Stimulated activated naive CD8-positive, alpha-beta T cell treated with anti-CD3 and anti-CD28 coated beads, Interleukin-15, Interleukin-2, amounts not matched to agents 100 ng/mL and 50 ng/mL, for 24 hours (primary cell): ENCODE measurements at regions not wholly inside any gene's neighbourhood (a gene's known extent, or its start where the extent isn't known, plus 50 kb on each side); places are given as distances from the start of the nearest gene placed in this dataset.

Experiments used
- H3K27ac Mint-ChIP-seq: one replicate; pipeline ENCODE4 v1.8.0; 2021; ENCODE audit warnings: mild to moderate bottlenecking, mixed read lengths
- H3K27me3 Mint-ChIP-seq: one replicate; pipeline ENCODE4 v1.8.0; 2021; ENCODE audit warnings: mixed read lengths
- H3K36me3 Mint-ChIP-seq: one replicate; pipeline ENCODE4 v1.8.0; 2021; ENCODE audit warnings: low read depth, mixed read lengths
- H3K4me1 Mint-ChIP-seq: one replicate; pipeline ENCODE4 v1.8.0; 2021; ENCODE audit warnings: low read depth, mixed read lengths
- H3K4me3 Mint-ChIP-seq: one replicate; pipeline ENCODE4 v1.8.0; 2021; ENCODE audit warnings: mild to moderate bottlenecking, mixed read lengths
- H3K9me3 Mint-ChIP-seq: one replicate; pipeline ENCODE4 v1.8.0; 2021; ENCODE audit warnings: mixed read lengths

DNA sequence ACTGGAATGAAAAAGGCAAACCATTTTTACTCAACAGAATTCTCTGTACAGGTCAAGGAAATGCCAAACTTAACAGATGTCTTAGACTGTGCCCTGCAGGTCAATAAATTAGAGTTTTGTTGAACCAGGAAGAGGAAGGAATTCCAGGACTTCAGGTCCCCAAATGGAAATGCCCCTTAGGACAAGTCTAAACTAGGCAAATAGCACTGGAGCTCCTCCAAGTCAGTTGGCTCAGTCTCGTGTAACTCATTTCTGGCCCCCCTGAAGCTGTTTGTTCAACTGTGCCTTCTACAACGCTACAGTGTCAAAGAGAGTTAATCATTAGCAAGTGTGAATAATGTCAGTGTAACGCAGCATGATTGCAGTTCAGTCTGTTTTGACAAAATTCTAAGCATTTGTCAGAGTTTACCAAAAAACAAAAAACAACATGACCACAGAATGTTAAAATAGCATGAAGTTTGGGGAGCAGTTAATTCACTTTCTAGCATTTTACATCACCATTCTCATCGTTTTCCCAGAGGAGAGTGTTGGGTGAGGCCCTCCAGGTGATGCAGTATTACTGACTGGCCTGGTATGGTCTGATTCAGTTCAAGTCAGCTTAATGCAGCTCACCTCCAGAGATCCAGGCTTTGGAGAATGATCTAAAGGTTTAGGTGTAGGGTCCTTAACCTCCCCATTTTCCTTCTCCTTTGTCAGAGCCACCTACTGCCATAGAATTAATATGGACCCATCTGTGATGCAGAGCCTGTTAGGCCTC is 108.1 kb downstream of the AQP4 start:
- Mint-ChIP-seq H3K9me3 (no peaks in the 10 kb centered on the region), H3K4me3 (no peak overlapping the region), H3K27ac (no peak overlapping the region), H3K4me1 (no peaks in the 10 kb centered on the region), H3K27me3 (no peaks in the 10 kb centered on the region), H3K36me3 (no peaks in the 10 kb centered on the region)

- Mint-ChIP-seq H3K27ac (no peak overlapping the region), H3K4me1 (no peaks in the 10 kb centered on the region), H3K4me3 (no peak overlapping the region), H3K27me3 (no peaks in the 10 kb centered on the region), H3K9me3 (peaks cover 2% of the 10 kb centered on the region), H3K36me3 (no peaks in the 10 kb centered on the region)
These were observed 109.0 kb downstream of the AQP4 start for GRCh38 chr18:26756556-26756955.

GRCh38 chr18:26746826-26747475 is 118.6 kb downstream of the AQP4 start:
- Mint-ChIP-seq H3K4me1 (no peaks in the 10 kb centered on the region), H3K27ac (no peak overlapping the region), H3K4me3 (no peak overlapping the region), H3K36me3 (no peaks in the 10 kb centered on the region), H3K27me3 (no peaks in the 10 kb centered on the region), H3K9me3 (peaks cover 2% of the 10 kb centered on the region)

GRCh38 chr18:26746398-26746797 is 119.1 kb downstream of the AQP4 start:
- Mint-ChIP-seq H3K27me3 (no peaks in the 10 kb centered on the region), H3K4me1 (no peaks in the 10 kb centered on the region), H3K4me3 (no peak overlapping the region), H3K36me3 (no peaks in the 10 kb centered on the region), H3K9me3 (no peaks in the 10 kb centered on the region), H3K27ac (no peak overlapping the region)

DNA sequence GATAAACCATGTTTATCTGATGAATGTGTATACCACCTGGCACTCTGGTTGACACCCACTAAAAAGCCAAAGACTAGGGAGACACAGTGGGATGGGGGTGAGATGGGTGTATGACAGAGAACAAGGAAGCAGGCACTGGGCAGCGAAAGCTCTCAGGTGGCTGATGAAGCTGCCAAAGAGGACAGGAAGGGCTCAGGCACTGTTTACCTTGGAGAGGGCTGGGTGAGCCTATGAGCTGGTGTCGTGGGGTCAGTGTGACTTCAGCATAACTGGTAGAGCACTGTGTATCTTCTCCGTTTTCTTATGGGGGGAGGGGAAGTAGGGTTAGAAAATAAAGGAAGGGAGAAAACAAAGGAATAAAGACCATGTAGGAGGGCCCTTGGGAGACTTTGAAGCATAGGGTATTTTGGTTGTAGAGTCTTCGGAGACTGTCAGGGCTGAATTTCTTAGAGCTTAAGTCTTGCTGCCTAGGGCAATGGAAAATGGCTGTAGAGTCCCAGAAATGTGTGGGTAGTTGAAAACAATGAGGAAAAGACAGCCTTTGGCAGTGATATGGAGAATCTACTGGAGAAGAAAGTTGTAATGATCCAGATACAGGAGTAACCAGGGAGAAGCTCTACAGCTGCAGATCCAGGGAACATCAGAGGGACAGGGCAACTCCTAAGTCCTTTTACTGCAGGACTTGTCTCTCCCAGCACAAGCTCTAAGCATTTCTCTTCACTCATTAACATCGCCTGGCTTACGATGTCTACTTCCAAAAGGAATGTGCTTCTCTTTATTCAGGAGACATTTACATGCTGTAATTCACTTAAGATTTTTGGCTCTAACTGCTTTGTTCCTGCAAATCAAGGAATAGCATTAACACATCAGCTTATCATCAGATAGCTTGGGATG is 120.0 kb downstream of the AQP4 start:
- Mint-ChIP-seq H3K4me3 (no peak overlapping the region), H3K4me1 (no peaks in the 10 kb centered on the region), H3K9me3 (no peaks in the 10 kb centered on the region), H3K36me3 (no peaks in the 10 kb centered on the region), H3K27ac (no peak overlapping the region), H3K27me3 (no peaks in the 10 kb centered on the region)

- no peaks in the 10 kb centered on the region for H3K9me3 Mint-ChIP-seq
- no peaks in the 10 kb centered on the region for H3K4me1 Mint-ChIP-seq
- H3K36me3 Mint-ChIP-seq: no peaks in the 10 kb centered on the region
- H3K27ac Mint-ChIP-seq: no peak overlapping the region
- no peak overlapping the region for H3K4me3 Mint-ChIP-seq
- H3K27me3 Mint-ChIP-seq: no peaks in the 10 kb centered on the region
These were observed 123.7 kb downstream of the AQP4 start for GRCh38 chr18:26741758-26742157.

DNA sequence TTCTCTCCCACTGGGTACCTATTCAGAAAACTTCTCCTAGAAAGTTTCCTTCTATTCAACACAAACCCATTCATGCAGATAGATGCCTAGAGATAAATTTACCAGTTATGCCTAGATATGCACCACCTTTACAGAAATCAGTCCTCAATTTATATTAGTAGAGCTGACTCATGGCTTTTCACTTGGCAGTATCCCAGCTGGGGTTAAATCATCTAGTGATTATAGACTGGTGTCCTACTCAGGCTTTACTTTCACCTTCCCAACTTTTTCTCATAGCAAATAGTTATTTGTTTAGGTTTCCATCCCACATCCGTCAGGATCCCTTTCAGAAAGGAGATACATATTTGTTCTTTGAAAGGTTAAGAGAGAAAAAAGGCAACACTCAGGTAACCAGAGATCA is 124.5 kb downstream of the AQP4 start:
- H3K4me1 Mint-ChIP-seq: no peaks in the 10 kb centered on the region
- no peaks in the 10 kb centered on the region for H3K36me3 Mint-ChIP-seq
- H3K9me3 Mint-ChIP-seq: no peaks in the 10 kb centered on the region
- no peaks in the 10 kb centered on the region for H3K27me3 Mint-ChIP-seq
- H3K4me3 Mint-ChIP-seq: no peak overlapping the region
- no peak overlapping the region for H3K27ac Mint-ChIP-seq

DNA sequence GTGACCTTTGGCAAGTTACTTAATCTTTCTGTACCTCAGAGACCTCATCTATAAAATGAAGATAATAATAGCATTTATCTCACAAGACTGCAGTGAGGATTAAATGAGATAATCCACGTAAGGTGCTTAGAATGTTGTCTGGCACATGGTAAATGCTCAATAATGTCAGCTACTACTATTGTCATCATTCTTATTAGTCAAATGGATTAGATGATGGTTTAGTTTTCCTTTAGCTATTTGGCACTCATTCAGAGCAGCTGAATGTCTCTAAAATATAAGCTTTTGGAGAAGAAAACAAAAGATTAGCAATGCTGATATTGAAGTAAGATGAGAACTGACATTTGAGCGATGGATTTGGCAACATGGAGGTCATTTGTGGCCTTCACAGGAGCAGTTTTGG is 125.1 kb downstream of the AQP4 start:
- H3K4me1 Mint-ChIP-seq: no peaks in the 10 kb centered on the region
- no peak overlapping the region for H3K27ac Mint-ChIP-seq
- H3K4me3 Mint-ChIP-seq: no peak overlapping the region
- no peaks in the 10 kb centered on the region for H3K36me3 Mint-ChIP-seq
- H3K27me3 Mint-ChIP-seq: no peaks in the 10 kb centered on the region
- no peaks in the 10 kb centered on the region for H3K9me3 Mint-ChIP-seq

- H3K9me3 Mint-ChIP-seq: no peaks in the 10 kb centered on the region
- H3K27ac Mint-ChIP-seq: no peak overlapping the region
- no peak overlapping the region for H3K4me3 Mint-ChIP-seq
- no peaks in the 10 kb centered on the region for H3K27me3 Mint-ChIP-seq
- no peaks in the 10 kb centered on the region for H3K36me3 Mint-ChIP-seq
- no peaks in the 10 kb centered on the region for H3K4me1 Mint-ChIP-seq
These were observed 126.8 kb downstream of the AQP4 start for GRCh38 chr18:26738706-26739105.

GRCh38 chr18:26736301-26736700 is 129.2 kb downstream of the AQP4 start:
- Mint-ChIP-seq H3K27me3 (no peaks in the 10 kb centered on the region), H3K4me3 (no peak overlapping the region), H3K27ac (no peak overlapping the region), H3K36me3 (no peaks in the 10 kb centered on the region), H3K9me3 (no peaks in the 10 kb centered on the region), H3K4me1 (no peaks in the 10 kb centered on the region)

DNA sequence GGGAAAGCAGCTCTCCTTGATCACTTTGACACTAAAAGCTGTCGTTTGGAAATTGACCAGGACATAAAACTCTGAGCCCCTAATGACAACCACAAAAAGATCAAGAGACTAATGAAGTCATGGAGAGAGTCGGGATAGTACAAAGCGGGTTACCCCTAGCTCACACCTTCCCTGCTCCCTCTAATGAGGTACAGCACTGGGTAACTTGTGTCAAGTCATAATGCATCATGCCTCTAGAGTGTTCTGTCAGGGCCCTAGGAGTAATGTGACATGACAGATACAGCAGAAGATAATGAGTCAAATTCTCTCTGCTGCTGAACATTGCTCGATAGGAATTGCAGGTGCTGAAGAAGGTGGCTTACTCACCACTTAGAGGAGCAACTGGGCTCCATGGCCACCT is 130.7 kb downstream of the AQP4 start:
- H3K36me3 Mint-ChIP-seq: no peaks in the 10 kb centered on the region
- H3K27me3 Mint-ChIP-seq: no peaks in the 10 kb centered on the region
- no peaks in the 10 kb centered on the region for H3K4me1 Mint-ChIP-seq
- H3K4me3 Mint-ChIP-seq: no peak overlapping the region
- H3K27ac Mint-ChIP-seq: no peak overlapping the region
- H3K9me3 Mint-ChIP-seq: no peaks in the 10 kb centered on the region

DNA sequence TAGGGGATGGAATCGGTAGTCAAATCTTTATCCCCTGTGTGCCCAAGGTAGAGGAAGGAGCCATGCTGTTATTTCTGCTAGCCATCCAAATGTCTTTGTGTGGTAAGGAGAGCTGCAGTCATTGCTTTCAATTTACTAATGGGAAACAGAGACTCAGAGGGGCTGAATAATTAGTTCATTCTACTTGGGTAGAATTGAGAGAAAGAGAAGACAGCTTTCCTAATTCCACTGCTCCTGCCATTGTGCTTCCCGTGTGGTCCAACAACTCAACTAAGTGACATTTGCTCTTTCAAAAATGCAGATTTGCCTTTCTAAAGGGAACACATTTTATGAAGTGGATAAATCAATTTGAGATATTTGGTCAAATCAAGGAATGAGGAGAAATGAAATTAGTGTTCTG is 136.1 kb downstream of the AQP4 start:
- H3K4me3 Mint-ChIP-seq: no peak overlapping the region
- H3K4me1 Mint-ChIP-seq: no peaks in the 10 kb centered on the region
- H3K36me3 Mint-ChIP-seq: no peaks in the 10 kb centered on the region
- H3K27ac Mint-ChIP-seq: no peak overlapping the region
- H3K27me3 Mint-ChIP-seq: no peaks in the 10 kb centered on the region
- no peaks in the 10 kb centered on the region for H3K9me3 Mint-ChIP-seq

GRCh38 chr18:26729008-26729407 is 136.5 kb downstream of the AQP4 start:
- no peaks in the 10 kb centered on the region for H3K36me3 Mint-ChIP-seq
- no peaks in the 10 kb centered on the region for H3K27me3 Mint-ChIP-seq
- H3K4me1 Mint-ChIP-seq: no peaks in the 10 kb centered on the region
- no peak overlapping the region for H3K27ac Mint-ChIP-seq
- H3K9me3 Mint-ChIP-seq: no peaks in the 10 kb centered on the region
- no peak overlapping the region for H3K4me3 Mint-ChIP-seq

- H3K27me3 Mint-ChIP-seq: no peaks in the 10 kb centered on the region
- no peaks in the 10 kb centered on the region for H3K36me3 Mint-ChIP-seq
- H3K4me1 Mint-ChIP-seq: no peaks in the 10 kb centered on the region
- no peaks in the 10 kb centered on the region for H3K9me3 Mint-ChIP-seq
- no peak overlapping the region for H3K4me3 Mint-ChIP-seq
- no peak overlapping the region for H3K27ac Mint-ChIP-seq
These were observed 141.5 kb downstream of the AQP4 start for GRCh38 chr18:26723981-26724380.

DNA sequence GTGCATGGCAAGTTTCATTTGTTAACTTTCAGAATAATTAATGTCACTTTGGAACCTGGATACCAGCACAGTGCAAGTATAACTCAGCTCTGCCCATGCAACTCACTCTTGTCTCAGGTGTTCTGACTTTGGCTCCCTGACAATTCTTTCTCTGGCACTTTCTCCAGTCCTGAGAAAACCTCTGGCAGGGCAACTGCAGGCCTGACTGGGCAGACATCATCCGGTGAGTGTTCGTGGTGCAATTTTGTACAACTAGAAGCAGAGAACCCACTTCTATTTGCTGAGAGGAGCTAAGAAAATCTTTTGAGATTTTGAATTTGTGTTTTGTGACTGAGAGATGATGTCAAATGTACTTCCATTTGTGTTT is 143.0 kb downstream of the AQP4 start:
- Mint-ChIP-seq H3K4me3 (no peak overlapping the region), H3K36me3 (no peaks in the 10 kb centered on the region), H3K4me1 (no peaks in the 10 kb centered on the region), H3K27ac (no peak overlapping the region), H3K9me3 (no peaks in the 10 kb centered on the region), H3K27me3 (no peaks in the 10 kb centered on the region)
